SU-DHL-6 (cell line): ENCODE measurements at regions not wholly inside any gene's neighbourhood (a gene's known extent, or its start where the extent isn't known, plus 50 kb on each side); places are given as distances from the start of the nearest gene placed in this dataset.

Experiments used
- H2AFZ ChIP-seq: fragments of 200-600 bp; sonication (generic); 2 replicates; pipeline ENCODE4 v1.6.1; 2014; ENCODE audit warnings: low read depth, mild to moderate bottlenecking, moderate library complexity, mixed read lengths, antibody characterized with exemption, low read length; ENCODE audit not compliant: severe bottlenecking
- H3F3A ChIP-seq: fragments of 200-600 bp; shearing (Covaris generic); 2 replicates; pipeline ENCODE4 v1.6.0; 2016; ENCODE audit warnings: antibody characterized with exemption, mild to moderate bottlenecking; ENCODE audit not compliant: insufficient read depth
- H3K27ac ChIP-seq: fragments of 200-600 bp; sonication (generic); 2 replicates; pipeline ENCODE4 v1.5.1; 2016; ENCODE audit warnings: low read depth, mild to moderate bottlenecking, low read length, moderate library complexity, mixed read lengths
- H3K27me3 ChIP-seq: fragments of 200-600 bp; sonication (generic), shearing (Covaris generic); 2 replicates; pipeline ENCODE4 v1.6.0; 2014; ENCODE audit warnings: mild to moderate bottlenecking, low read length
- H3K36me3 ChIP-seq: fragments of 200-600 bp; sonication (generic); 2 replicates; pipeline ENCODE4 v1.6.1; 2014; ENCODE audit warnings: mild to moderate bottlenecking, low read length, mixed read lengths
- H3K4me2 ChIP-seq: fragments of 300-600, 200-600 bp; shearing (Covaris generic), sonication (generic); 2 replicates; pipeline ENCODE4 v1.6.0; 2014; ENCODE audit warnings: low read length, low read depth, mild to moderate bottlenecking; ENCODE audit not compliant: poor library complexity, severe bottlenecking
- H3K4me3 ChIP-seq: fragments of 200-600 bp; sonication (generic); 2 replicates; pipeline ENCODE4 v1.5.1; 2014; ENCODE audit warnings: antibody characterized with exemption, low read length, mild to moderate bottlenecking, mixed read lengths; ENCODE audit not compliant: insufficient read depth, poor library complexity, severe bottlenecking
- H3K79me2 ChIP-seq: fragments of 200-600 bp; sonication (generic); 2 replicates; pipeline ENCODE4 v1.6.1; 2014; ENCODE audit warnings: mild to moderate bottlenecking, low read length, moderate library complexity; ENCODE audit not compliant: insufficient read depth
- H3K9ac ChIP-seq: fragments of 200-600 bp; sonication (generic); 2 replicates; pipeline ENCODE4 v1.7.0; 2014; ENCODE audit warnings: mild to moderate bottlenecking, low read length
- H3K9me2 ChIP-seq: fragments of 200-600 bp; sonication (generic); replicated peaks from 2 replicates; pipeline ENCODE4 v1.6.1; 2014; ENCODE audit warnings: low read length; ENCODE audit not compliant: insufficient read depth
- H3K9me3 ChIP-seq: fragments of 200-600 bp; sonication (generic); 2 replicates; pipeline ENCODE4 v1.6.1; 2014; ENCODE audit warnings: low read length, mixed read lengths; ENCODE audit not compliant: insufficient read depth
- H4K20me1 ChIP-seq: fragments of 200-600 bp; sonication (generic); 2 replicates; pipeline ENCODE4 v1.6.1; 2014; ENCODE audit warnings: low read depth, mild to moderate bottlenecking, antibody characterized with exemption, low read length, moderate library complexity, mixed read lengths
- CTCF ChIP-seq: fragments of 200-600 bp; sonication (generic); IDR thresholded peaks from one replicate; pipeline ENCODE4 v1.5.1; 2017; ENCODE audit warnings: antibody characterized with exemption, mild to moderate bottlenecking, low read length, moderate library complexity; ENCODE audit not compliant: insufficient read depth, poor library complexity, severe bottlenecking
- EZH2phosphoT487 ChIP-seq: fragments of 200-600 bp; sonication (generic), shearing (Covaris generic); conservative IDR thresholded peaks from 2 replicates; pipeline ENCODE4 v1.6.1; 2018; ENCODE audit warnings: mild to moderate bottlenecking, antibody characterized with exemption, low read length, moderate library complexity, mixed read lengths

- H3K27ac ChIP-seq: no peak overlapping the region
- no peaks in the 10 kb centered on the region for H3K27me3 ChIP-seq
- H3K4me2 ChIP-seq: no peak overlapping the region
- no peak overlapping the region for H3K4me3 ChIP-seq
- H3K9ac ChIP-seq: no peak overlapping the region
- no peaks in the 10 kb centered on the region for H3K79me2 ChIP-seq
- no peaks in the 10 kb centered on the region for H3F3A ChIP-seq
- no peak for TF ChIP-seq CTCF
- TF ChIP-seq EZH2phosphoT487: no peak
- no peaks in the 10 kb centered on the region for H3K36me3 ChIP-seq
- H2AFZ ChIP-seq: no peak overlapping the region
- no peaks in the 10 kb centered on the region for H3K9me3 ChIP-seq
- no peaks in the 10 kb centered on the region for H4K20me1 ChIP-seq
- no peaks in the 10 kb centered on the region for H3K9me2 ChIP-seq
Observed at GRCh38 chr10:112092519-112092918, 91.0 kb downstream of the GPAM start.

GRCh38 chr10:112094984-112095383, 88.6 kb downstream of the GPAM start:
- H3K9ac ChIP-seq: no peak overlapping the region
- H3K79me2 ChIP-seq: no peaks in the 10 kb centered on the region

GRCh38 chr10:112095731-112096130, 87.8 kb downstream of the GPAM start:
- Histone ChIP-seq H3K9ac (no peak overlapping the region), H3K9me3 (no peaks in the 10 kb centered on the region), H3K79me2 (no peaks in the 10 kb centered on the region), H3K27ac (no peak overlapping the region), H3K36me3 (no peaks in the 10 kb centered on the region), H4K20me1 (no peaks in the 10 kb centered on the region), H3K27me3 (no peaks in the 10 kb centered on the region), H3K4me2 (no peak overlapping the region), H3F3A (no peaks in the 10 kb centered on the region), H3K9me2 (no peaks in the 10 kb centered on the region), H2AFZ (no peak overlapping the region), H3K4me3 (no peak overlapping the region)
- TF ChIP-seq CTCF (no peak), EZH2phosphoT487 (no peak)

More at GRCh38 chr10:112094984-112095383, 88.6 kb downstream of the GPAM start:
- Histone ChIP-seq H2AFZ (no peak overlapping the region), H3K4me3 (no peak overlapping the region), H3K36me3 (no peaks in the 10 kb centered on the region), H3K27me3 (no peaks in the 10 kb centered on the region), H3K9me3 (no peaks in the 10 kb centered on the region), H4K20me1 (no peaks in the 10 kb centered on the region), H3F3A (no peaks in the 10 kb centered on the region), H3K4me2 (no peak overlapping the region), H3K27ac (no peak overlapping the region), H3K9me2 (no peaks in the 10 kb centered on the region)
- TF ChIP-seq CTCF: no peak
- TF ChIP-seq EZH2phosphoT487: no peak
